RWPE1 (cell line): ENCODE measurements at regions not wholly inside any gene's neighbourhood (a gene's known extent, or its start where the extent isn't known, plus 50 kb on each side); places are given as distances from the start of the nearest gene placed in this dataset.

ENCODE experiments used
- CTCF ChIA-PET: fragments of 350-600 bp; sonication (Branson Sonifier 250); formaldehyde crosslinking; extraction: SDS; loops from one replicate; lab custom pipeline; 2021; lab: Yijun Ruan, JAX
- POLR2A ChIA-PET: fragments of 400-600 bp; formaldehyde crosslinking; extraction: SDS; loops from one replicate; lab custom pipeline; 2020; ENCODE audit warnings: antibody characterized with exemption; ENCODE audit not compliant: low non-redundant PET; lab: Yijun Ruan, JAX
- DNase-seq: peaks from one replicate; pipeline ENCODE4 v3.0.0; 2012; ENCODE audit warnings: low spot score
- H3K27ac ChIP-seq: fragments of 450-650 bp; 2 replicates; pipeline ENCODE4 v1.5.1; 2017
- CTCF ChIP-seq: fragments of 450-650 bp; conservative IDR thresholded peaks from 2 replicates; pipeline ENCODE4 v1.5.1; 2017; ENCODE audit warnings: low read depth, mild to moderate bottlenecking

- ChIA-PET CTCF (no interaction called here), POLR2A (no interaction called here)
- DNase-seq: no peak
- H3K27ac ChIP-seq: no peak overlapping the region
- no peak for TF ChIP-seq CTCF
These were observed 1602.4 kb downstream of the TECRL start for GRCh38 chr4:62806816-62807215.

DNA sequence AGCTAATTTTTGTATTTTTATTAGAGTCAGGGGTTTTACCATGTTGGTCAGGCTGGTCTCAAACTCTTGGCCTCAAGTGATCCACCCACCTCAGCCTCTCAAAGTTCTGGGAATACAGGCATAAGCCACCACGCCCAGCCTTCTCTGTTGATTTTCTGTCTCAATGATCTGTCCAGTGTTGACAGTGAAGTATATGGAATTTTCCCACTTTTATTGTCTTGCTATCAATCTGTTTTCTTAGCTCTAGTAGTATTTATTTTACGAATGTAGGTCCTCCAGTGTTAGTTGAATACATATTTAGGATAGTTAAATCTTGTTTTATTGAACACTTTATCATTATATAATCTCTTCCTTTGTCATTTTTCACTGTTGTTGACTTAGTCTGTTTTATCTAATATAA is 1603.9 kb downstream of the ADGRL3 start:
- TF ChIP-seq CTCF: no peak
- DNase-seq: no peak
- no peak overlapping the region for H3K27ac ChIP-seq
- POLR2A ChIA-PET: no interaction called here
- CTCF ChIA-PET: no interaction called here

DNA sequence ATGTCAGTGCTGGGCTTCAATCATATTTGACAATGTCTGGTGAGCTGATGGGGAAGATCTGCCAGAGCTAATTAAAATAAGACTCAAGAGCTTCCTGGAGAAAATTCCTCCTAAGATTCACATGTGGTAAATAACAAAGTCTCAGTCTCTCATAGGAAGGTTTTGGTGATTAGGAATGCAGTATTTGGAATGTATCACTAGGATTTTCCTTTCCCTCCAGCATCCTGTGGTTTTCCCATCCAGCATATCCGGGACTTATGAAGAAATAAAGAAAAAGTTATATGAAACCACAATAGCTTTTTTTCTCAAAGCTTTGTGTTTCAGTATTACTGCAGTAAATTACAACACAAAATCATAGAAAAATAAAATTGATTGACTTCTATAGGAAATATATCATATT is 1597.1 kb downstream of the ADGRL3 start:
- DNase-seq: no peak
- CTCF ChIA-PET: interaction anchor here (0.6 kb wide), 1 partner anchor 1257 kb away, joined by 3 read pairs; no protein-coding TSS in a partner anchor
- POLR2A ChIA-PET: no interaction called here
- TF ChIP-seq CTCF: no peak
- no peak overlapping the region for H3K27ac ChIP-seq

DNA sequence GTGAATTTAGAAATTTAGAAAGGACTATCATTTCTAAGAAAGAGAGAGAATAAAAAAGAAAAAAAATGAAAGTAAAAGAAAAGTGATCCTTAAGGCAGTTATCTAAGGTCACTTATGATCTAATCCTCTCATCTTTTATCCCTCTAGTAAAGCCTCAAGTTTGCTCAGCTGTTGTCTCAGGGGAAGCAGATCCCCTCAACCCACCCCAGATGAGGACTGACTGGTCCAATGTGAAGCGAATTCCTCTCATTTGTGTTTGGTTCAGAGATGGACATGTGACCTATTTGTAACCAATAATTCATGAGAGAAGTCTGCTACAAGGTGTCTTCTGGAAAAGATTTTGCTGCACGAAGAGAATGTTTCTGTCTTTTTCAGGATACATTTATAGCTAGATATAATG is 1591.3 kb downstream of the ADGRL3 start:
- TF ChIP-seq CTCF: no peak
- DNase-seq: no peak
- no peak overlapping the region for H3K27ac ChIP-seq
- POLR2A ChIA-PET: no interaction called here
- CTCF ChIA-PET: no interaction called here

DNA sequence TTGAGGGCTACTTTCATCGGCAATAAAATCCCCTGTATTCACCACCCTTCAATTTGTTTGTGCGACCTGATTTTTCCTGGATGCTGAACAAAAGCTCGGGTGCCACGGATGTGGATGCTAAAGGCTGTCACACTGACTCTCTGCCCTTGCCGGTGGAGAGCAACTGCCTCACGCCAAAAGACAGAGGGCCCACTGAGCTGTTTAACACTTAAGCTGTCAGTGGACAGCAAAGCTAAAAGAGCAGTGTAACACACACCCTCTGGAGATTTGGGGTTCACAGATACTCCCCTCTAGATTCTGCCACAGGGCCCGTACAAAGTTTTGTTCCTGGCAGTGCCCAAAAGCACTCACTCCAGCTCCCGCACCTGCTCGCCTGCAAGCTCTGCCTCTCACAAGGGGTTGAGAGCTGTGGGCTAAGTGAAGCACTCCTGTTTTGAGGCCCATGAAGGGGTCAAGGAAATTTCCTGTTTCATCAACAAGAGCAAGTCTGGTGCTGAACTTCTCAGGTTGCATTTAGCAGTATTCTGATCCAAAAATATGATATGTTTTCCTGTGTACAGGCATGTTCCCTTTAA is 1571.9 kb downstream of the ADGRL3 start:
- no peak for TF ChIP-seq CTCF
- no peak overlapping the region for H3K27ac ChIP-seq
- no peak for DNase-seq
- CTCF ChIA-PET: no interaction called here
- POLR2A ChIA-PET: no interaction called here

- POLR2A ChIA-PET: no interaction called here
- TF ChIP-seq CTCF: no peak
- no peak overlapping the region for H3K27ac ChIP-seq
- CTCF ChIA-PET: no interaction called here
- no peak for DNase-seq
These were observed 1540.2 kb downstream of the ADGRL3 start for GRCh38 chr4:62740296-62740695.
